ENCODE measurements at regions not wholly inside any gene's neighbourhood (a gene's known extent, or its start where the extent isn't known, plus 50 kb on each side); places are given as distances from the start of the nearest gene placed in this dataset.

DNA sequence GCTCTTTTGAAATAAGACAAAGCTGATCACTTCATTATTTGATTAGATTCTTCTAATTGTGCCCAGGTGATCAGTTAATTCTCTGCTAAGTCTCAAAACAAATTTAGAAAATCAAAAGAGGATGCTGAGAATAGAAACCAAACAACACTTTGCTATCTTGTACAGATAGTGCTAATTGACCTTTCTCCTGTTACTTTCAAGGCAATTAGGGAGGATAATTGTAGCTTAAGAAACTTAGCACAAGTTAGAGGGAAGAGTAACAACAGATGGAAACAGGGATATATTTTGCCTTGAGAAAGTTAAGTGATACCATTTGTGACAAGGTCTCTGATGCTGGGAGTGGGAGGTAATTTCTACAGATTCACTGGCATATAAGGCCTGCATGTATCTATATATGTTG lies 344.8 kb upstream of the GRM7 start:
- TF ChIP-seq POLR2AphosphoS5 (IDR thresholded peaks at IDR 0.05) = no peak
- TF ChIP-seq, protein P1, sequence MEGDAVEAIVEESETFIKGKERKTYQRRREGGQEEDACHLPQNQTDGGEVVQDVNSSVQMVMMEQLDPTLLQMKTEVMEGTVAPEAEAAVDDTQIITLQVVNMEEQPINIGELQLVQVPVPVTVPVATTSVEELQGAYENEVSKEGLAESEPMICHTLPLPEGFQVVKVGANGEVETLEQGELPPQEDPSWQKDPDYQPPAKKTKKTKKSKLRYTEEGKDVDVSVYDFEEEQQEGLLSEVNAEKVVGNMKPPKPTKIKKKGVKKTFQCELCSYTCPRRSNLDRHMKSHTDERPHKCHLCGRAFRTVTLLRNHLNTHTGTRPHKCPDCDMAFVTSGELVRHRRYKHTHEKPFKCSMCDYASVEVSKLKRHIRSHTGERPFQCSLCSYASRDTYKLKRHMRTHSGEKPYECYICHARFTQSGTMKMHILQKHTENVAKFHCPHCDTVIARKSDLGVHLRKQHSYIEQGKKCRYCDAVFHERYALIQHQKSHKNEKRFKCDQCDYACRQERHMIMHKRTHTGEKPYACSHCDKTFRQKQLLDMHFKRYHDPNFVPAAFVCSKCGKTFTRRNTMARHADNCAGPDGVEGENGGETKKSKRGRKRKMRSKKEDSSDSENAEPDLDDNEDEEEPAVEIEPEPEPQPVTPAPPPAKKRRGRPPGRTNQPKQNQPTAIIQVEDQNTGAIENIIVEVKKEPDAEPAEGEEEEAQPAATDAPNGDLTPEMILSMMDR (IDR thresholded peaks at IDR 0.05) = no peak
- no peak for TF ChIP-seq POLR2A (IDR thresholded peaks at IDR 0.05; ENCODE audit: low read depth)
